ENCODE measurements at regions not wholly inside any gene's neighbourhood (a gene's known extent, or its start where the extent isn't known, plus 50 kb on each side); places are given as distances from the start of the nearest gene placed in this dataset.

DNA sequence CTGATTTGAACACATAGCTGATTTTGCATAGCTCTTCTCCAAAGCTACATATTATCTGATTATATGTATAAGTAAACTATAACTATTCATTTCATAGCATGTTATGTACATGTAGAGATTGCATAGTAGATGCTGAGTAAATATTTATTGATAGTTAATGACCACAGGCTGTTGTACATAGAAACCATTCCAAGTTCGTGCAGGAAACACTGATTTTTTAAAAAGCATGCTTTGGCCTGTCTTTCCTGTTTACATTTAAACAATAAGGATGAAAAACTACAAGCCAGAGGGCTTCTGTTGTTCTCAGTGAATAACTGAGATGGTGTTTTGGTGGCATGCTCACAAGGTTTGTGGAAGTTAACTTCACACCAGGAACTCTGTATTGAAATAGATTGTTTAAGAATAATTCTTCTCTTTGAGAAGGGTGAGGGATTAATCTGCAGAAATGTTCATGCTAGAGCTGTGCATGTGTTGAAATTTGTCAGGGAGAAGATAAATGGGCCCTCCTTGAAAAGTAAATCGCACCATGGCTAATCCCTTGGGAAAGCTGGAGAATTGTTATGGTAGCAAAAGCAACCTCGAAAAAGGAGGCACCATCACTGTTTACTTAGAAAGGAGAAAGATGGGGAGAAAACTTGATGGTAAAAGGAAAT lies 120.2 kb upstream of the SP8 start:
- no peak for TF ChIP-seq POLR2A (IDR thresholded peaks at IDR 0.05; ENCODE audit: low read depth, low read length)
- no peak for TF ChIP-seq POLR2AphosphoS5 (IDR thresholded peaks at IDR 0.05; ENCODE audit: low read depth, low read length)
